ENCODE measurements at regions not wholly inside any gene's neighbourhood (a gene's known extent, or its start where the extent isn't known, plus 50 kb on each side); places are given as distances from the start of the nearest gene placed in this dataset.

DNA sequence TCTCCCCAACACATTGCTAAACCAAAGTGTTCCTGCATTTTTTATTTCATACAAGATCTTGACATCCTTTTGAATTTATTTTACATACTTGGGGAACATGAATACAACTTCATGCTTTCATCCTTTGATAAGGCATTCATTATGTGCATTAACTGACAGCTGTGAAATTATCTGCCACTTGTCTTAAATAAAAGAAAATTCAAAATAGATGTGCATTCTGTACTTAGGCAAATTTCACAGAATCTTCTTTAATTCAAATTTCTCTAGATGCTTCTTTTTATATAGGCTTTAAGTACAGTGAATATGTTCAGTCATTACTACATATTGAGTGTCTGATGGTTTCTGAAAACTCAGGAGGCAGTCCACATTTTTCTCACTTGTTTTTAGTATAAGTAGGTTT lies 518.1 kb downstream of the EPHA5 start:
- dilution Hi-C loops (cut with HindIII; ENCODE audit: low sequenced_read_pairs, unreplicated experiment): no loop called here
- Histone ChIP-seq H3K79me1 (ENCODE audit: low read depth in 1 of 2, low read length in 2 of 2) (no peaks in the 10 kb centered on the region), H2BK20ac (ENCODE audit: low read depth, low read length) (no peak overlapping the region), H3K9me3 (ENCODE audit: control insufficient read depth, insufficient read depth, low read length) (peaks cover 5% of the 10 kb centered on the region), H2AK9ac (replicated peaks; ENCODE audit: low read depth, low read length, poor library complexity) (no peak overlapping the region), H3K4me3 (ENCODE audit: insufficient read depth, low read depth, low read length) (no peak overlapping the region), H3K4ac (ENCODE audit: low read depth, low read length) (no peak overlapping the region), H3K23ac (ENCODE audit: low read depth, low read length) (no peak overlapping the region), H3K9ac (ENCODE audit: low read depth, low read length) (no peak overlapping the region), H4K91ac (ENCODE audit: insufficient read depth, low read depth, low read length) (no peak overlapping the region), H3K9me1 (ENCODE audit: insufficient read depth, low read length) (no peaks in the 10 kb centered on the region), H3K56ac (ENCODE audit: extremely low read depth, insufficient read depth, low read length) (no peak overlapping the region), H2BK15ac (ENCODE audit: low read depth, low read length) (no peak overlapping the region), H4K5ac (ENCODE audit: low read depth, low read length) (no peak overlapping the region), H3K27ac (ENCODE audit: insufficient read depth, low read length) (no peak overlapping the region), H4K8ac (ENCODE audit: low read depth in 2 of 2, low read length in 2 of 2) (no peak overlapping the region), H4K20me1 (ENCODE audit: insufficient read depth, low read length) (no peaks in the 10 kb centered on the region), H2BK5ac (ENCODE audit: low read depth, low read length, poor library complexity, severe bottlenecking) (no peak overlapping the region), H2AFZ (replicated peaks; ENCODE audit: low read length, poor library complexity) (no peak overlapping the region), H3K4me2 (ENCODE audit: low read depth, low read length) (no peak overlapping the region), H2BK120ac (ENCODE audit: low read depth, low read length) (no peak overlapping the region), H3K36me3 (ENCODE audit: control insufficient read depth, insufficient read depth, low read length) (no peaks in the 10 kb centered on the region), H3K14ac (replicated peaks; ENCODE audit: low read depth, low read length) (no peak overlapping the region), H3K18ac (ENCODE audit: low read depth, low read length) (no peak overlapping the region), H2AK5ac (ENCODE audit: low read depth, low read length) (no peak overlapping the region), H3K27me3 (ENCODE audit: control insufficient read depth, insufficient read depth, low read length) (no peaks in the 10 kb centered on the region), H3K4me1 (ENCODE audit: control insufficient read depth, insufficient read depth, low read length) (no peaks in the 10 kb centered on the region)
- ChIA-PET CTCF (no interaction called here), POLR2A (ENCODE audit: unreplicated experiment) (no interaction called here)
- DNase-seq: no peak
- intact Hi-C loops (cut with micrococcal nuclease): no loop called here
- ATAC-seq (ENCODE audit: low read depth): no peak
- in situ Hi-C loops (cut with MboI; ENCODE audit: low sequenced_read_pairs): no loop called here
- BruUV-seq (replicated peaks): no TSS peak
- no peak for TF ChIP-seq MXI1 (IDR thresholded peaks at IDR 0.05; ENCODE audit: borderline replicate concordance, low read depth, low read length)
- TF ChIP-seq CHD1 (IDR thresholded peaks at IDR 0.05; ENCODE audit: low read depth, low read length): no peak
- no peak for TF ChIP-seq RCOR1 (IDR thresholded peaks at IDR 0.05; ENCODE audit: insufficient replicate concordance, low read length)
- TF ChIP-seq POLR2A (IDR thresholded peaks at IDR 0.05; ENCODE audit: low read depth, low read length): no peak
- no peak for TF ChIP-seq SMC3 (IDR thresholded peaks at IDR 0.05; ENCODE audit: low read depth, low read length)
- no peak for TF ChIP-seq RAD21 (IDR thresholded peaks at IDR 0.05; ENCODE audit: low read length)
- no peak for TF ChIP-seq RFX5 (IDR thresholded peaks at IDR 0.05; ENCODE audit: low read depth, low read length)
- TF ChIP-seq MAZ (IDR thresholded peaks at IDR 0.05; ENCODE audit: borderline replicate concordance, low read depth, low read length): no peak
- TF ChIP-seq CTCF (conservative IDR thresholded peaks at IDR 0.05; ENCODE audit: low read depth, low read length): no peak
- no peak for TF ChIP-seq BHLHE40 (IDR thresholded peaks at IDR 0.05; ENCODE audit: low read depth, low read length)
- no peak for TF ChIP-seq NFE2L2 (IDR thresholded peaks at IDR 0.05; ENCODE audit: low read depth, low read length)
- TF ChIP-seq MAFK (IDR thresholded peaks at IDR 0.05; ENCODE audit: low read depth, low read length): no peak
- no peak for TF ChIP-seq USF2 (IDR thresholded peaks at IDR 0.05; ENCODE audit: low read depth, low read length)
- TF ChIP-seq CEBPB (IDR thresholded peaks at IDR 0.05; ENCODE audit: low read depth, low read length): no peak
- no peak for TF ChIP-seq FOS (IDR thresholded peaks at IDR 0.05; ENCODE audit: low read depth, low read length)
- TF ChIP-seq, protein P1, sequence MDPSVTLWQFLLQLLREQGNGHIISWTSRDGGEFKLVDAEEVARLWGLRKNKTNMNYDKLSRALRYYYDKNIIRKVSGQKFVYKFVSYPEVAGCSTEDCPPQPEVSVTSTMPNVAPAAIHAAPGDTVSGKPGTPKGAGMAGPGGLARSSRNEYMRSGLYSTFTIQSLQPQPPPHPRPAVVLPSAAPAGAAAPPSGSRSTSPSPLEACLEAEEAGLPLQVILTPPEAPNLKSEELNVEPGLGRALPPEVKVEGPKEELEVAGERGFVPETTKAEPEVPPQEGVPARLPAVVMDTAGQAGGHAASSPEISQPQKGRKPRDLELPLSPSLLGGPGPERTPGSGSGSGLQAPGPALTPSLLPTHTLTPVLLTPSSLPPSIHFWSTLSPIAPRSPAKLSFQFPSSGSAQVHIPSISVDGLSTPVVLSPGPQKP (IDR thresholded peaks at IDR 0.05; ENCODE audit: borderline replicate concordance, low read depth, low read length): no peak

Measured in IMR-90 (cell line).